ENCODE measurements at regions not wholly inside any gene's neighbourhood (a gene's known extent, or its start where the extent isn't known, plus 50 kb on each side); places are given as distances from the start of the nearest gene placed in this dataset.
A peak's percentile ranks its signal among the peaks of the same experiment; 100 is the strongest.

GRCh38 chr10:78802866-78803265 lies 265.9 kb upstream of the ZMIZ1 start:
- TF ChIP-seq CTCF (IDR thresholded peaks at IDR 0.05; ENCODE audit: insufficient read depth, low read depth, low read length) = no peak
- no peak overlapping the region for H3K4me3 ChIP-seq (ENCODE audit: low read depth, low read length)

GRCh38 chr10:78803710-78804109 lies 265.1 kb upstream of the ZMIZ1 start:
- H3K4me3 ChIP-seq (ENCODE audit: low read depth, low read length) = no peak overlapping the region
- no peak for TF ChIP-seq CTCF (IDR thresholded peaks at IDR 0.05; ENCODE audit: insufficient read depth, low read depth, low read length)
- DNase-seq (ENCODE audit: low read depth) = no peak

More at GRCh38 chr10:78802866-78803265, 265.9 kb upstream of the ZMIZ1 start:
- peak; percentile 69 for DNase-seq (ENCODE audit: low read depth)

GRCh38 chr10:78804411-78805032 lies 264.2 kb upstream of the ZMIZ1 start:
- TF ChIP-seq CTCF (IDR thresholded peaks at IDR 0.05; ENCODE audit: insufficient read depth, low read depth, low read length) = no peak
- peak; percentile 7 for DNase-seq (ENCODE audit: low read depth)
- H3K4me3 ChIP-seq (ENCODE audit: low read depth, low read length) = no peak overlapping the region

GRCh38 chr10:78805176-78805575 lies 263.6 kb upstream of the ZMIZ1 start:
- DNase-seq (ENCODE audit: low read depth) = peak; percentile 100
- H3K4me3 ChIP-seq (ENCODE audit: low read depth, low read length) = no peak overlapping the region
- TF ChIP-seq CTCF (IDR thresholded peaks at IDR 0.05; ENCODE audit: insufficient read depth, low read depth, low read length) = no peak

- no peak overlapping the region for H3K4me3 ChIP-seq (ENCODE audit: low read depth, low read length)
- peak; percentile 18 for DNase-seq (ENCODE audit: low read depth)
- TF ChIP-seq CTCF (IDR thresholded peaks at IDR 0.05; ENCODE audit: insufficient read depth, low read depth, low read length) = no peak
Observed at GRCh38 chr10:78806681-78807221, 262.0 kb upstream of the ZMIZ1 start.

- no peak for DNase-seq (ENCODE audit: low read depth)
- no peak for TF ChIP-seq CTCF (IDR thresholded peaks at IDR 0.05; ENCODE audit: insufficient read depth, low read depth, low read length)
- H3K4me3 ChIP-seq (ENCODE audit: low read depth, low read length) = no peak overlapping the region
Observed at GRCh38 chr10:78807504-78808203, 261.1 kb upstream of the ZMIZ1 start.

All from fibroblast of villous mesenchyme (primary cell).